Stimulated activated CD8-positive, alpha-beta memory T cell treated with anti-CD3 and anti-CD28 coated beads, Interleukin-15, amount 100 ng/mL, for 48 hours (primary cell): ENCODE measurements at regions not wholly inside any gene's neighbourhood (a gene's known extent, or its start where the extent isn't known, plus 50 kb on each side); places are given as distances from the start of the nearest gene placed in this dataset.
"Not testable (repeated sequence)": the region's sequence is repeated elsewhere in the genome, so short reads cannot be mapped to it uniquely, and the experiment has no call there.

ENCODE experiments used
- DNase-seq, 2 donors: peaks; one replicate each; pipeline ENCODE4 v3.0.0-alpha.2; 2020; ENCODE audit warnings: low read depth in 2 of 2

GRCh38 chr1:3992103-3992556, 92.1 kb upstream of the C1orf174 start:
- DNase-seq: no peak

DNA sequence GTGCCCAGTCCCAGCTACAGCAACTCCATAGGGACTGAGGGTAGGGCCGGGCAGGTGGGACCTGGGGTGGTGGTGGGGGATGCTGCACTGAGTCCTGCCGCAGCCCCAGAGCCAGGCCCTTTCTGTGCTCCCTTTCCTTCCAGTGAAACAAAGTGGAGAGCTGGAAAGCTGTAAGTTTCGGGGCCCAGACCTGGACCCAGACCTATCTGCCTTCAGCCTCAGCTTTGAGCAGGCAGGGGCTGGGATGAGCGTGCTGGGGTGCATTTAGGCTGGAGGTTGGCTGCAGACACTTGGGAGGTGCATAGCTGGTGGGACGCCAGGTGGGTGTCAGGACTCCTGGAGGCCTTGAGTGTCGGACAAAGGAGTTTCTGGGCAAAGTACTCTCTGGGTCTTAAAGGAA, 92.7 kb upstream of the C1orf174 start:
- no peak for DNase-seq

DNA sequence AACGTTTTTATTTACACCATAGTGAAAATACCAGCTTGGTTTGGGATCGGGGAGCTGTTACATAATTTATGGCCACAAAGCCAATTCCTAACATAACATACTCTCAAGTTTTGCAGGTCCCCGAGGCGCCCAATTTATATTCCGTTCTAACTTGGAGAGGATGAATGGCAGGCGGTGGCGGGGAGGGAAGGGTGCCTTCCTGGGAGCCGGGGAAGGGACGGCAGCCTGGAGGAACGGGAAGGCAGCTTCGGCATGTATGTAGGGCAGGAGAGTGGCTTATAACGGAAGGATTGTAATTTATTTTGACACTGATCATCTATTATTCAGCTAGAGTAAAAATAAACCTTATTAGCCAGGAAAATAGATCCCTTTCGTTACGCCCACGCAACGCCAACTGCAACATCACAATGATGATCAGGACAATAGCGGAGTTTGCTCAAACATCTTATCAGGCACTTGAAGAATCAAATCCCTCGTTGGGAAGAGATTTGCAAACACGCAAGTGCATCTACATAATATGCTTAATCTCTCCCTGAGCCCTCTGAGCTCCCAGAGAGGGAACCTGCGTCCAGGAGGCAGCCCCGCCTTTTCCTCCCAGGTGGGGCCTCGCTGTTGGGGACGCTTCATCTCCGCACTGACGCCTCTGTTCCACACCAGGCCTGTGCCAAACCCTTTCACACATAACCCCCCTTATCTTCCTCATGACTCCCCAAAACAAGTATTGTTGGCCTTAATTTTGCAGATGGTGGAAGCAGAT, 93.7 kb upstream of the C1orf174 start:
- no peak for DNase-seq

GRCh38 chr1:3995141-3995780, 95.2 kb upstream of the C1orf174 start:
- DNase-seq: no peak

GRCh38 chr1:3996846-3997705, 97.0 kb upstream of the C1orf174 start:
- no peak for DNase-seq

DNA sequence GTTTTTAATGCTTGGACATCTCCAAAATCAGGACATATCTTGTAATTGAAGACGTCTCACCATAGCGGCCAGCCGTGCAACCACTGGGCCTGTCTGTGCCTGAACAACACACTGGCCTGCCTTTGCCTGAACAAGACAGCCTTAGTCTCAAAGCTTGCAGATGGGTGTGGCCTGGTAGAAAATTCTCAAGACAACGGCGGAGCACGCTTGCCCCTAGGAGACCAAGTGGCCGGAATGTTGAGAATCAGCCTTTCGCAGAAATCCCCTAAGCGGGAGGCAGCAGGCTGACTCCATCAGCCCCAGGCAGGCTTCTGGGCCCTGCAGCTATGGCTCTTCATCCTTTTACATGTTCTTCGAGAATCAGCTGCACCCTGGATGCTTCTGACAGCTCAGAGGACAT, 98.0 kb upstream of the C1orf174 start:
- DNase-seq: no peak

- DNase-seq: not testable (repeated sequence)
Measured at GRCh38 chr1:3999514-3999913, 99.4 kb upstream of the C1orf174 start.

GRCh38 chr1:3999941-4000735, 100.1 kb upstream of the C1orf174 start:
- DNase-seq: no peak

- DNase-seq: no peak
Measured at GRCh38 chr1:4000811-4001251, 100.8 kb upstream of the C1orf174 start.

- no peak for DNase-seq
Measured at GRCh38 chr1:4001461-4001860, 101.4 kb upstream of the C1orf174 start.

DNA sequence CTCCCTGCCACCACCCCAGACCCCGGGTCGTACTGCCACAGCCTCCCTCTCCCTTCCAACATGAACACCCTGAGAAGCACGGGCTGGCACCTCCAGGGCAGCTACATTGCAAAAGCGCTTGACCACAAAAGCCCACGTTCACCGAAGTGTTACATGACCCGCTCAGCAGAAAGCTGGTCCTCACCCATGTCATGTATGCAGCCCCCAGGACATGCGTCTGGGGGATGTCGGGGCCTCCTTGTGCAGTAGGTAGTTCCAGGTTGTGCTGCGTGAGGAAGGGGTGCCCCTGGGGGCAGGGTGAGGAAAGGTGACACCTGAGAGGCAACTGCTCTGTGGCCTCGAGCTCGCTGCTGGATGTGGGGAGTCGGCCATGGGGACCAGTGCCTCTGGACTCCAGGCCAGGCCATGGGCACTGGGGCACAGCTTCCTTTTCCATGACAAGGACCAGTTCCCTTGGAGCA, 102.0 kb upstream of the C1orf174 start:
- no peak for DNase-seq

DNA sequence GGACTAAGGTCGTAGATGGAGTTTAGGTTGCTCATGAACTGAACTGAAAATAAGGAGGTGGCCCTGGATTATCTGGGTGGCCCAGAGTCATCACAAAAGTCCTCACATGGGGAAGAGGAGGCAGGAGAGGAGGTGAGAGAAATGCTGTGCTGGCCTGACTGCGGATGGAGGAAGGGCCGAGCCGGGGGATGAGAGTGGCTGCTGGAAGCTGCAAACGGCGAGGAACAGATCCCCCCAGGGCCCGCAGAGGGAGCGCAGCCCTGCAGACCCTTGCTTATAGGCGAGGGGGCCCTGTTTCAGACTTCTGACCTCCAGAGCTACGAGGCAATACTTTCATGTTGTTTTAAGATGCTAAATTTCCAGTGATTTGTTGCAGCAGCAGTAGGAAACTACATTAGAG, 102.7 kb upstream of the C1orf174 start:
- no peak for DNase-seq

GRCh38 chr1:4003846-4004505, 103.9 kb upstream of the C1orf174 start:
- no peak for DNase-seq

DNA sequence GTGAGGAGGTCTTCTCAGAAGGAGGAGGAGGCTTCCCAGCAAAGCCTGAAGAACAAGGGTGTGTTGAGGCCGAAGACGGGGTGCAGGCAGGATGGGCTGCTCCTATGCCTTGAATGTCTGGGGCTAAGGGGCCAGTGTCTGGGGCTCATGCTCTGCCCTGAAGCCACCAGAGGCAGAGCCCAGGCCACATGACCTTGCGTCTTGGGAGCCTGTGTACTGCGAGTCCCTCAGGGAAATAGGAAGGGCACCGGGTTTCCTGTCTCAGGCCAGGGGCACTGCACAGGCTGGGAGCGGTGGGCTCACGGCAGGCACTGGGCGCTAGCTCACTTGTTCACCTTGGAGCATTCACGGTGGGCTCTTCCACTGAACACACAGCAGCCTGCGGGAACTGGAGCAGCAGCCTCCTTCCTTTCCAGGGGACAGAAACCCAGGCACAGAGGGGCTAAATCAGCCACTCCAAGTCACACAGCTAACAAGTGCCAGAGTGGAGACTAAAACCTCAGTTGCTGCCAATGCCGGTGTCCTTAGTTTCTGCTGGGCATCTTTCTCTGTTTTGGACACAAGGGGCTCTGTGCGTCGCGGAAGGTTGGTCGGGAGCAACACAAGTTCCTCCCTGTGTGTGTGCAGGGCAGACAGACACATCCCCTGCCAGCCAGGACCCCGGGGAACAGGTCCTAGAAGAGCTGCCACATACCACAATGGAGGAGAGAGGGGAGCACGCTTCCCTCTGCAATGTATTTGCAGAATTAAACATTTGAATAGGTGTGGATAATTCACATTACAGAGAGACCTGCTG, 104.8 kb upstream of the C1orf174 start:
- no peak for DNase-seq

DNA sequence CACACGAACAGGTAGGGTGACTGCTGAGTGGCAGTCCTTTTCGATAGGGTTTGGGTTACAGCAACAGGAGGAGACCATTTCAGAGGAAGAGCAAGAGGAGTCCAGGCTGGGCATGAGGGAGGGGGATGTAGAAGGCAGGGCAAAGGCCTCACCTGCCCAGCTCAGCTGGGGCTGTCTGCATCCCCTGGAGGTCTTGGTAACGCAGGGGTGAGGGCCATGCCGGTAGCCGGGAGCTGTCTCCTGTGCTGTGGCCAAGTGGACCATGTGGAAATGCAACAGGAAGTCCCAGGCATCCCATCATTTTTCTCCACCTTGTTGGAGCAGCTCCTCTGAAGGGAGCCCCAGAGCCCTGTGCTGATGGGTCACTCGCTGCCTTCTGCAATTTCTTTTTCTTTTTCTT, 105.4 kb upstream of the C1orf174 start:
- no peak for DNase-seq

DNA sequence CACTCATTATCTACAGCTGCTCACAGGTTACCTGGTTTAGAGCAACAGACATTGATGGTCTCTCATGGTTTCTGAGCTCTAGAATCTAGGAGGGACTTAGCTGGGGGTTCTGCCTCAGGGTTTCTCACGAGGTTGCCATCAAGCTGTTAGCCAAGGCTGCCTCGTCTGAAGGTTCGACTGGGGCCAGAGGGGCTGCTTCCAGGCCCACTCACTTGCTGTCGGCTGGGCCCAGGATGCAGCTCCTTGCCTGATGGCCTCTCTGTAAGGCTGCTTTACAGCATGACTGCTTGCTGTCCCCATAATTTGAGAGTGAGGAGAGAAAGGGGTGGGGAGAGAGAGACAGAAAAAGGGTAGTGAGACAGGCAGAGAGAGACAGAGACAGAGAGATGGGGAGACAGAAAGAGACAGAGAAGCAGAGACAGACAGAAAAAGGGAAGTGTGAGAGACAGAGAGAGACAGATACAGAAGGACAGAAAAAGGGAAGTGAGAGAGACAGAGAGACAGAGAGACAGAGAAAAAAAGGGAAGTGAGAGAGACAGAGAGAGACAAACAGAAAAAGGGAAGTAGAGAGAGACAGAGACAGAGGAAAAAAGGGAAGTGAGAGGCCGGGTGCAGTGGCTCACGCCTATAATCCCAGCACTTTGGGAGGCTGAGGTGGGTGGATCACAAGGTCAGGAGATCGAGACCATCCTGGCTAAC, 106.8 kb upstream of the C1orf174 start:
- no peak for DNase-seq

- DNase-seq: no peak
Measured at GRCh38 chr1:4010284-4010683, 110.2 kb upstream of the C1orf174 start.

- DNase-seq: no peak
Measured at GRCh38 chr1:4010814-4011605, 110.9 kb upstream of the C1orf174 start.
